GM19452 (cell line): ENCODE measurements at regions not wholly inside any gene's neighbourhood (a gene's known extent, or its start where the extent isn't known, plus 50 kb on each side); places are given as distances from the start of the nearest gene placed in this dataset.

Source experiments
- ATAC-seq: cut with Tn5 transposase; IDR thresholded peaks from one replicate; pipeline ENCODE4 v1.9.1; 2021; ENCODE audit not compliant: unreplicated experiment

DNA sequence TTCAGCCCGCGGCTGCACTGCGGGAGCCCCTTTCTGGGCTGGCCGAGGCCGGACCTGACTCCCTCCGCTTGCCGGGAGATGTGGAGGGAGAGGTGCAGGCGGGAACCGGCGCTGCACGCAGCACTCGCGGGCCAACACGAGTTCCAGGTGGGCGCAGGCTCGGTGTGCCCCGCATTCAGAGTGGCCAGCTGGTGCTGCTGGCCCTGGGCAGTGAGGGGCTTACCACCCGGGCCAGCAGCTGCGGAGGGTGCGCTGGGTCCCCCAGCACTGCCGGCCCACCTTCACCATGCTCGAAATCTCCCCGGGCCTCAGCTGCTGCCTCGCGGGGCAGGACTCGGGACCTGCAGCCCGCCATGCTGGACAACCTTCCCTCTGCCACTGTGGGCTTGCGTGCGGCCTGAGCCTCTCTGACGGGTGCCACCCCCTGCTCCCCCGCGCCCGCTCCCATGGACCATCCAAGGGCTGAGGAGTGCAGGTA lies 733.5 kb upstream of the CCDC54 start:
- ATAC-seq: no peak

DNA sequence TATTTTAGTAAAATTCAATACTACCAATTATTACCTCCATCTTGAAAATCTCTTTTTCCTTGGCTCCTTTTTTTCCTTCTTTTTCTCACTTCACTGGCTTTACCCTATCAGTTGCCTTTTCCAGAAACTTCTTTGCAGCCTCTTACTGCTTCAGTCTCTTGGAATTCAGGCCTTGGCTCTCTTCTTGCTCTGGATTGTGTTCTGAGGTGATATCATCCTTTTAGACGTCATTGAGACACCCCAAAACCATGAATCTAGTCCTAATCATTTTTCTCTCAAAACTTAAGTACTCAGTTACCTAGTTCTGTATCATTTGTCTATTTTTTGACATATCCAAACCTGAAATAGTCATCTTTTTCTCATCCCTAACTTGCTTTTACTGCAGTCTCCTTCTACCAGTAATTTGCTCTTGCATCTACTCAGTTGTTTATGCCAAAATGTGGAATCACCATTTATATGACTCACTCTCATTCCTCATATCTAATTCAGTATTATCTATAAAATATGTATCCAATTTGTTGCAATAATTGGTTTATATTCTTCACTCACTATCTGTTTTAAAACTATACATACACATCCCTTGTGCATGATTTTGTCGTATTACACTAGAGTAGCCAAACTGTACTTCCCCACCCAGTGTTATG lies 703.2 kb upstream of the CCDC54 start:
- no peak for ATAC-seq

DNA sequence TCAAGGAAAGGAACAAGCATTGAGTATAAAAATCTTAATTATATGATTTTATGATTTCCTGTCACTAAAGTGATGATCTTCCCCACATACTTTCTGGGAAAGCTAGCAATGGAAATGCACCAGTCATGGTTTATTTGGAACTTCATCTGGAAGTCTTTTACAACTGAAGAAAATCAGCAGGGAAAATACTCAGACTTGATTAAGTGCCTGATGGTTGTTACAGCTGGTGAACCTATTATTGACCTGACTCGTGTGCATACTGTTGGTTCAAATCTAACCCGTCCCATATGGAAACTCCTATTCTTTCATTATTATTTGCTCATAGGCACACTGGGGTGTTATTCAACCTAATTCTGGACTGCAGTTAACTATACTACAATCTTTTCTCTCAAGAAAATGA lies 701.8 kb upstream of the CCDC54 start:
- ATAC-seq: no peak

DNA sequence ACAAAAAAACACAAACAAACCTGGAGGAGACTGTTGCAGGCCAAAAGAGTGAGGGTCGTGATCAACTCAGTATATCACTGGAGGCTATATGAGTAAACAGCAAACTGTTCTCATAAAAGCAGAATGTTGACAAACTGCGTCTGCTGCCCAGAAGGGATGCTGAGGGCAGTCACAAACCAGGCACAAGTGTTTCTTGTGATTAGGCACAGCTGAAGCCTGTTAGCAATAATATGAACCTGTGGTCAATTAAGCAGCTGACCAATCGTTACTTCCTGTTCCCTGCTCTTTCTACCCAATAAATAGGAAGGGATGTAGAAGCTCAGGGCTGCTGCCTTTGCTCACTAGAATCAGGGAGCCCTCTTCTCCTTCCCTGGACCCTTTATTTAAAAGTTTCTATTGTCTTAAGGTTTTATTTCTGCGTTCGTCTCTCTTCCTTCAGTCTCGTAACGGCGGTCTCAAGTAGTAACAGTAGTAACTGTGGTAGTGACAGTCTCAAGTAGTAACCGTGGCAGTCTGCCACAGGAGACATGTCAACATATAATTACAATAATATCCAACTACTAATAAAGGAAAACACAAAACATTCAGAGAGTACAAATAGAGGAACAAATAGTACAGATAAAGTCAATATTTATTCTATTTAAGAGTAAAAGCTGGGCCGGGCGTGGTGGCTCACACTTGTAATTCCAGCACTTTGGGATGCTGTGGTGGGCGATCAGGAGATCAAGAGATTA lies 698.4 kb upstream of the CCDC54 start:
- no peak for ATAC-seq

DNA sequence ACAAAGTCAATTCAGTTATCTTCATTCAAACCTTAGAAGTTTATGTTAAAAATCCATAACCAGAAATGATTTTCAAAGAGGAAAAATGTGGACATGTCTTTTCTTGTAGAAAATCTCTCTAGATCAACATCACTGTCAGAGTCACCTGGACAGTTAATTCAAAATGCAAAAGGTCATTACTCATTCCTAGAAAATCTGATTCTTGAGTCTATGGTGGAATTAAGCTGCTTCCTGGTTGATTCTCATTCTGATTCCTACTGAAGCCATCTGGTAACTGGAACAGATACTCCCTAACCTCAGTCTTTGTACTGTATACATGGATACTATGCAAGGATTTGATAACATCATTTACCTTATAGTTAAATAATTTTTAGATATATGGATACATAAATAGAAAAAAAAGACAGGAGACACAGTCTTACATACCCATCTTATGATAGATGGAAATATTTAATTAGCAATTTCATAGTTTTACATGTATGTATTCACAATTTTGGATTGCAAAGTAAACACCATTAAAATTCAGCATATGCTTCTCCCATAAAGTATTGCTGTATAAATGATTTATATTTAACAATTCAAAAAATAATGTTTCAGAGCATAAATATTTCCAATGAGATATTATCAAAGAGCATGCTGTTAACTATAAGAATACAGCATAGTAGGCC lies 693.2 kb upstream of the CCDC54 start:
- ATAC-seq: no peak

DNA sequence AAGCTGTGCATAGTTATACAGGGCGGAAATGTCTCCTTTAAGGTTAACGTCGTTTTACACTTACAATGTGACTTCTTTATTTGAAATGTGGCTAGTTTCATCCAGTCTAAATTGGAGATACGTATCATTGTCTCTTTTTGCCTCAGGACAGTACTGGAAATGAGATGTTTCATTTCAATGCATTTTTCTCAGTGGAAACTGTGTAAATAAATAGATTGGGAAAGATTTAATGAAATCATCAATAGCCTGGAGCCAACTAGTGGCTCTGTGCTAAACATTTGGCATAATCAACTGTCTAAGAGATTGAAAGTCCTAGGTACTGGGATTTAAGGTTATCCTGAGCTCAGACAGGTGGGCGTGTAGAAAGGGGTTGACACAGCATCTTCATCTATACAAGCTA lies 691.5 kb upstream of the CCDC54 start:
- no peak for ATAC-seq

DNA sequence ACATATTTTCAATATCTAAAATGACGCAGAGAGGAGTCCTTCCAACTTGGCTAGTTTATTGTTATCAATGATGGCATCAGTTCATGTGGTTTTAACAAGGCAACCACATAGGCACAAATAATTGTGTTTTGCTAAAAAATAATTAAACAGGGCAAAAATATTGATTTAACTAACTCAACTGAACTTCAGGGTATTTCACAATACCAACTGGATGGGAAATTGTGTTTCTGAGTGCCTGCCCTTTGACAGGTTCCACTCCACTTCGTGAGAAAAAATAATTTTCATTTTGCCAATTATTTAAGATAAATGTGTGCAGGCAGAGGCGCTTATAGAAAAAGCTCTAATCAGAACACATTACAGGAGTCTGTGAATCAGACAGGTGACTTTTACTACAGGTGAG lies 689.3 kb upstream of the CCDC54 start:
- ATAC-seq: no peak

DNA sequence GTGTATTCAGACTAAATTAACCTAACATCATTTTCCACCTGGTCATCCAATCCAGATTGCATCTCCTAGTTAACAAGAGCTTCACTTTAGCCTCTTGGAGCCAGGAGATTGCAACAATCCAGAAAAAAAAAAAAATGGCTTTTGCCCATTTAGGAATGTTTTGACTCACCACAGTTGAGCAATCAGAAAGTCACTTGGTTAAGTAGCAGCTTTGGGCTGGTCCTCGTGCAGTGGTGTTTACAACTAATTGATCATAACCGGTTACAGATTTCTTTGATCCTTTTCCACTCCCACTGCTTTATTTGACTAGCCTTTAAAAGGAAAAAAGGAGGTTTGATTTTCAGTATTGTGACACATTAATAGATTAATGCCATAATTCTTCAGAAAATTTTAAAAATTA lies 688.8 kb upstream of the CCDC54 start:
- ATAC-seq: no peak

DNA sequence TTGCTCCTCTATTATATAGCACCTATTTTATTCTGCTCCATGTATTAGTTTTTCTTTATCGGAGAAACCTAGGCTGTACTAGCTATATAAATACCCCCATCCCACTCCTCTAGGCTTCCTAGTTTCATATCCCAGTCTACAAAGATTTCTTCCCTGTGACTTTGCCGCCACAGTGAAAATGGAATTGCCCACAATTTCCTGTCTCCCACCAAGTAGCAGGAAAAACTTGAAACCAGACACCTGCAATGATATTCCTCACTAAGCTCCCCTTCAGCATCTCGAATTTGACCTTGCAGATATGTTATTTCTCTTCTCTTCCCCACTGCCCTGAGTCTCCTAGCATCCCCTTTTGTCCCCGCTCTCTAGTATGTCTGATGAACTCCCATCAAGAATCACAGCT lies 685.8 kb upstream of the CCDC54 start:
- no peak for ATAC-seq

DNA sequence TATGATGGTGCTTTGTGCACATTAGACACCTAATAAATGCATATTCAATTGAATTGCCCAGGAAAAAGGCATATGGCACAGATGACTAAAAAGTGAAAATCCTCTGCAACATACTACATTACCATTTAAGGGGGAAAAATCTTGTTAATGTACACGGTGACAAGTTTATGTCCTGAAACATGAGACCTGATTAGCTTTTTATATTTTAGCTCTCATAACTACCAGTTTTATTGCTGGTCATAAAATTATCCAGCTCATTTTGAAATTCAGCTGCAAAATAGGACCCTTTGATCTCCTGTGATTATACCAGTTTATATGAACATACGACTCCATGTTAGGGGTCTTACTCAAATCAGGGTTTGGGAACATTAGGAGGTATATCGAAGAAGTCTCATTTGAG lies 684.6 kb upstream of the CCDC54 start:
- ATAC-seq: no peak

DNA sequence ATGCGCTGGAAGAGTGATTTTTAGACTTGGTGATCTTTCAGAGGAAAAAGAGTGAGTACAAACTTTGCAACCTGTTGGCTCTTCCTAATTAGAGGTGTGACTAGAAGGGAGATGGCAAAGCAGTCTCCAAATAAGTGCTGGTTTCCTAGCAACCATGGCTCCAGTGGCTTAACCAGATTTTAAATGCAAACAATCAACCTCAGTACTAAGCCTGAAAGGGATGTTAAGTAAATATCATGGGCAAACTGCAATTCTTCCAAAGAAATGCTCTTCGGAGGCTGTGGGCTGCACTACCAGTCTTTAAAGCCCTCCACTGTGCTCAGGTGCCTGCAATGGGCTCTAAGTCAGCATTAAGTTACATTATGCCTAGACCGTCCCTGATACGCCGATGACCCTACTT lies 678.1 kb upstream of the CCDC54 start:
- no peak for ATAC-seq

DNA sequence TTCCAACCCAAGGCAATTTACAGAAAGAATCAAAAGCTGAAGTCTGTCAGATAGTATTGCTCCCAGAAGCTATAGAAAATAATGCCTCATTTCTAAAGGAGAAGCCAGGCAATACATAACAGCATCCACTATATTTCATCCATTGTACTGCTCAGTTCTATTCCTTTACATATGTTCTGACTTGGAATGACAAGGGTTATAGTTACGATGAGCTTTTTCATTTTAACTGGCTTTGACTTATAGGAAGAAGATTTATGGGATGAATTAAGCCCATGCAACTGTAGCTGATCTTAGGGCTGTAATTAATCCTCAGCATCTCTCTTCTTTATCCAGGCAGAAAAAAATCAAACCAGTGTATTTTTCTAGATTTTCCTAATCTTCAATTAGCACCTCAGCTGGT lies 676.3 kb upstream of the CCDC54 start:
- no peak for ATAC-seq

DNA sequence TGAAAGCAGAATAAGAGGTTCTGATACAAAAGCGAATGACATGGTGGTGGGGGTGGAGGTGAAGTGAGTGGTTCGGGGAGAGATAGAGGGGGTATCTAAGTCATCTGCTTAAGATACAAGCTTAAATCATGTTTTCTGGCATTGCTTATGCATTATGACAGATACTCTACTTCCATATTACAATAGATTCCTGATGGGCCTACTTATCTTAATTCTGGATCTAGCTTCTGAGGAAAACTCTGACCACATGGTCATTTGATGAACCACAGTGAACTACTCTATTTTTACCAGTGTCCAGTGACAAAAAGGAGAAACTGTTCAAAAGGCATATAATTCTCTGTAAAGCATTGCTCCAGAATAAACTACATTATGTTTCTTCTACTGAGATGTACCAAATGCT lies 673.7 kb upstream of the CCDC54 start:
- ATAC-seq: no peak

DNA sequence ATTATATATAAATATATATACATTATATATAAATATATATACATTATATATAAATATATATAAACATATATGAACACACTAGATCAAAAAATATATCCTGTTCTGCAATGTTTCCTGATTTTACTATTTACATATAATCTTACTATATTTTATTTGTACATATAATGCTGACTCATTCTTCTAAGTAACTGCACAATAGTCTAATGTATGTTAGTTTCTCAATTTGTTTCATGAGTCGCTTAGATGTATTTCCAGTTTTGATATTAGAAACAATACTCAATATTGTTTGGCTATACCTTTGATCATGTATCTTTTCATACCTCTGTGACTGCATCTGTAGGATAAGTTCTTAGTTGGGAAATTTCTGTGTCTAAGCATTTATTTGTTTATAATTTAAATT lies 669.9 kb upstream of the CCDC54 start:
- no peak for ATAC-seq

DNA sequence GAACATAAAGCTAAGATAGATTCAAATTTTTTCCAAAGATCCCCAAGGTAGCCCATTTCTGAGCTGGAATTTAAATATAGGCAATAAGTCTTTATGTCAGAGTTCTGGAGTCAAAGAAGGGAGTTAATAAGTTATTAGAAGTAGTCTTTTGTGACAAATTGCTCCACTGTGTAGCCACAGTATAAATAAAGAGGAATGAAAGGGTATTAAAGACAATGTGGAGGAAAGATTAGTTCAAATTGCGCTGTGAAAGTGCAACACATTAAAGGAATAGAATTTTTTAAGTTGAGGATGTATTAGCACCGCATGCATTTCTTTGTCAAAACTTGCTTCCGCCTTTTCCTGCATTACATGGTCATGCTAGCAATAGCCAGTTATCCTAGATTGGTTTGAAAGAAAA lies 666.6 kb upstream of the CCDC54 start:
- no peak for ATAC-seq

DNA sequence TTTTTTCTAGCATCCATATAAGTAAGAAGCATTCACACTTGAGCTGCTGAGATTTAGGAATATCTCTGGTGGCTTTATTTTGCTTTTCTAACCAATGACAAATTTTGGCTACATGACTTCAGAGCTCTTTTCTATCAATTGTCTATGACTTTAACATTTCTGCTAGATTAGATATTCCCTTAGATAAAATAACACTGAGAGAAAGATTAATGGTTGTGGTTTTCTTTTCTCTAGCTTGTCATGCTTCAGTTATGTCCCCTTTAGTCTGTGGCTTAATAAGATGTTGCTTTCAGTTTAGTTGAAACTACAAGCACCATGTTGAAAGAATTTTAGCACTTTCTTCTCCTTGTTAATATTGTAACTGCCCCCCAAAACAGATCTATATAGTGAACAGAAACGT lies 665.6 kb upstream of the CCDC54 start:
- no peak for ATAC-seq

DNA sequence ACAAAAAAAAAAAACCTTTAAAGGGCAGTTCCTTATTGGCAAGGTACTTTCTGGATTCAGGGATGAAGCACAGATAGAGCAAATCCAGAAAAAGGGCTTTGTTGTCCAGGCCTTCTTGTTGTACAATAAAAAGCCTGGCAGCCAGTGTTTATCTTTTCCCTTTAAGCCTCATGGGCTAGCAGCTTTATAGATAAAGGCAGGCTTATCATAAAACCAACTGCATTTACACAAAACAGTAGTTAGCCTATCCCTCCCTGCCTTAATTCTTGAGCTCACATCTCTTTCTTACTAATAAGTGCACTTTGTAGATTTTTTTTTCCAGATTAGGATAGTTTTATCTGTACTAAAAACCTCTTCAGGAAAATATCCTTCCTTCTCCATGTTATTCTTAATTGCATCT lies 662.8 kb upstream of the CCDC54 start:
- ATAC-seq: no peak

DNA sequence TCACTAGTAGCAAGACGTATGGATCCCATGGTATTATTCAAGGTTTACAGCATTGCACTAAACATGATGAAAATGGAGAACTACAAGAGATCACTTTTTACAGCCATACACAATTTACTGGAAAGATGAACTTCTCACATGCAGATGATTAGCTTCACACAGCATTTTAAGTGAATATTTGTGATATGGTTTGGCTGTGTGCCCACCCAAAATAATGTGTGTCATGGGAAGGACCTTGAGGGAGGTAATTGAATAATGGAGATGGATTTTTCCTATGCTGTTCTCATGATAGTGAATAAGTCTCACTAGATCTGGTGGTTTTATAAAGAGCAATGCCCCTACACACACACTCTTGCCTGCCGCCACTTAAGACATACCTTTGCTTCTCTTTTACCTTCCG lies 662.0 kb upstream of the CCDC54 start:
- no peak for ATAC-seq

DNA sequence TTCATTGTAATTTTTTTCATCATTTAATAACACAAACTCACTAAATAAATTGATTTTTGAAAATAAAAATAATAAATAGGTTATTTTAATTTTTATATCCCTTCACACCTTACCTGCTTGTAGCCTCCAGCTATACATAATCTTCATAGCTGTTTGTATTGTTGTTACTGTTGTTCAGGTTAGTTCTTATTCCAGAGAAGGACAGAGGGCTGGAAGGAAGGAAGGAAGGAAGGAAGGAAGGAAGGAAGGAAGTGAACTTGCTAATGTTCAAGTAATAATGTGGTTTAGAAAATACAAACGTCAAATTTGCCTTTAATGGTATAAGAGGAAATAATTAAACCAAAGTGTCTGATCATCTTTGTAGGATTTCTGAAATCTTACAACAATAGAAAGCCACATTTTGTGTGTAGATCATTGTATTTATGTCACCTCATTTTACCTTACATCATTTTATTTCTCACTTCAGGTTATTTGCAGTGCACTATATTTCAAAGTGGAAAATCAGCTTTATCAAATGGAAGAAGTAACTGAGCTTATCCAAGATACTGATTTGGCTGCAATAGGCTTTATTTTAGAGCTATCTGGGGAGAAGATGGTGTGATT lies 660.0 kb upstream of the CCDC54 start:
- ATAC-seq: no peak

DNA sequence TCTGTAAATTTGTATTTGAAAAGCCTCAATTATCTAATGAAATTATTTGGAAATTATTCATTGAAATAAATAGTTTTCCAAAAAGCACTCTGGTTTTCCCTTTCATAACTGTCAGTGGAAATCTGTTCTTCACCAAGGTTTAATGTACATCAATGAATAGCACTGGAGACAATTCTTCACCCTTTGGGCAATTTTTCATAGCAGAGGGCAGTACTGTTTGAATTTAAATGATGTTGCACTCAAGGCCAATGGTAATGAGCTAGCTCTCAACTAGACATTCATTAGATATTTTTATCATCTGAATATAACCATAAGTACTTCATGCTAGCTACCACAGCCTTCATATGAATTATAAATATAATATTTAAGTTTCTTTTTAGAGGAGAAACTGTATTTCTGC lies 658.2 kb upstream of the CCDC54 start:
- ATAC-seq: no peak

DNA sequence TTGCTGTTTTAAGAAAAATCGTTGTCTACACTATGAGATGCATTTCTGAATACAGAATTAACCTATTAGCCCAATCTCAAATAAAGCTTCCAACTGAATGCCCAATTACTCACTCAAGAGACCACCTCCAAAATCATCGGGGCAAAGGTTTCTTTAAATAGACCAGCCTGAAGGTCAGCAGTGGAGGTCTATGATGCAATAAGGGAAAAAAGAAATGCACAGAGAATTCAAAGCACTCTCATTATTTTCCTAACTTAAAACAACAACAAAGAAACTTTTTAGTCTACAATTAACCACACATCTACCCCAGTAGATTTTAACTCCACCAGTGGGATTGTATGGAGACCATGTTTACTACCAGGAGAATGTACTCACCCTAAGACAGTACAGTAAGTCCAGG lies 657.7 kb upstream of the CCDC54 start:
- no peak for ATAC-seq

DNA sequence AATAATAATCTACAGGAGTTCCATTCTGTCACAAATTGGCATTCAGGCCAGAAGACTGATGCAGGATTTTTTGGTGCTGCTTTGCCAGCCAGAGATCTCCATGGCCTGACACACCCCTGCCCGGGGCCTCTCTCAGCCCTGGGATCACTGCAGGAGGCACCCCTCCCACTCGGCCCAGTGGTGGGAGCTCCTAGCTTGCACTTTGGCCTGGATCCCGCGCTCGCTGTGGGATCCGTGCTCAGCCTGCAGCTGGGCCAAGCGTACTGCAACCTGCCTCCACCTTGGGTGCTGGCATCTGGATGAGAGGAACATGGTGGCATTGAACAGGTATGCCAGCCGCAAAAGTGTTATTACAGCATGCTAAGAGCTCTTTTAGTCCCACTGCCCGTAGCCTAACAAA lies 656.7 kb upstream of the CCDC54 start:
- no peak for ATAC-seq
